LNCaP clone FGC (cell line): ENCODE measurements at regions not wholly inside any gene's neighbourhood (a gene's known extent, or its start where the extent isn't known, plus 50 kb on each side); places are given as distances from the start of the nearest gene placed in this dataset.
"Not testable (repeated sequence)": the region's sequence is repeated elsewhere in the genome, so short reads cannot be mapped to it uniquely, and the experiment has no call there.

ENCODE experiments used
- DNase-seq: peaks from one replicate; pipeline ENCODE4 v3.0.0-alpha.2; 2011; ENCODE audit warnings: low read depth
- H3K4me3 ChIP-seq: 2 replicates; pipeline ENCODE4 v1.5.1; 2011; ENCODE audit warnings: mild to moderate bottlenecking, low read depth, low read length, control low read depth
- TF ChIP-seq, protein P1 (sequence below): IDR thresholded peaks from 2 replicates; pipeline ENCODE4 v1.5.1; 2012; ENCODE audit warnings: mild to moderate bottlenecking; ENCODE audit not compliant: control insufficient read depth, insufficient read depth; ENCODE audit errors: extremely low read depth

GRCh38 chr2:106339609-106340008, 128.6 kb downstream of the RGPD3 start:
- no peak overlapping the region for H3K4me3 ChIP-seq
- TF ChIP-seq, protein P1, sequence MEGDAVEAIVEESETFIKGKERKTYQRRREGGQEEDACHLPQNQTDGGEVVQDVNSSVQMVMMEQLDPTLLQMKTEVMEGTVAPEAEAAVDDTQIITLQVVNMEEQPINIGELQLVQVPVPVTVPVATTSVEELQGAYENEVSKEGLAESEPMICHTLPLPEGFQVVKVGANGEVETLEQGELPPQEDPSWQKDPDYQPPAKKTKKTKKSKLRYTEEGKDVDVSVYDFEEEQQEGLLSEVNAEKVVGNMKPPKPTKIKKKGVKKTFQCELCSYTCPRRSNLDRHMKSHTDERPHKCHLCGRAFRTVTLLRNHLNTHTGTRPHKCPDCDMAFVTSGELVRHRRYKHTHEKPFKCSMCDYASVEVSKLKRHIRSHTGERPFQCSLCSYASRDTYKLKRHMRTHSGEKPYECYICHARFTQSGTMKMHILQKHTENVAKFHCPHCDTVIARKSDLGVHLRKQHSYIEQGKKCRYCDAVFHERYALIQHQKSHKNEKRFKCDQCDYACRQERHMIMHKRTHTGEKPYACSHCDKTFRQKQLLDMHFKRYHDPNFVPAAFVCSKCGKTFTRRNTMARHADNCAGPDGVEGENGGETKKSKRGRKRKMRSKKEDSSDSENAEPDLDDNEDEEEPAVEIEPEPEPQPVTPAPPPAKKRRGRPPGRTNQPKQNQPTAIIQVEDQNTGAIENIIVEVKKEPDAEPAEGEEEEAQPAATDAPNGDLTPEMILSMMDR, result no peak
- DNase-seq, result no peak

DNA sequence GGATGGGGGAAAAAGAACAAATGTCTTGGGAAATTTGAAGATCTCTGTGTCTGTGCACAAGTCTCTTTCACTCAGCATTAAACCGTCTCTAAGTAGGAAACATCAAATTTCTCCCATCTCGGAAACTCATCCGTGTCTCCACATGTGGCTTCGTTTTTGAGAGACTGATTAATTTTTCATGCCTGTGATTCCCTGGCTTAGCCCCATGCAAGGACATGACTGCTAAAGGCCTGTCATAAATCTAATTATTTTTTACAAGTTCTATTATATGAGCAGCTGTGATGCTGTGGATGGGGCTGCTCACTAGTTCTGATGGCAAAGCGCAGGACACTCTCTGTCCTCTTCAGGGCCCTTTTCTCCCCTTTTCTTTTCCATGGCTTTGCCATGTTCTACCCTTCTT, 129.1 kb downstream of the RGPD3 start:
- H3K4me3 ChIP-seq, result no peak overlapping the region
- no peak for DNase-seq
- TF ChIP-seq, protein P1, result no peak

GRCh38 chr2:106338043-106338442, 130.2 kb downstream of the RGPD3 start:
- no peak for DNase-seq
- TF ChIP-seq, protein P1, result no peak

DNA sequence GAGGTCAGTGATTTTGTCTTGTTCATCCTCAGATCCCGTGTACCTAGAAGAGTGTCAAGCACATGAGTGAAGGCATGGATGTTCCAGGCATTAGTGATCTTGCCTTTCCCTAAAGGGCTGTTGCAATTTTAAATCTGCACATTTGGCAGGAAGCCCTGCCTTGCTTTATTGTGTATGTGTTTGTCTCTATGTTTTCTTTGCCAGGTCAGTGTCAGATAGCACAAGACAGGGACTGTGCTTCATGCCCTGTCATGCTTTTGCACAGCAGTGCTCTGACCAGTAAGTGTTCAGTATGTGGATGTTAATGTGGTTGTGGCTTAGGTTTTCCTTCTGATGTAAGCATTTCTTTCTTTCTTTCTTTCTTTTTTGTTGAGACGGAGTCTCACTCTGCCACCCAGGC, 131.5 kb downstream of the RGPD3 start:
- no peak overlapping the region for H3K4me3 ChIP-seq
- DNase-seq, result peak; percentile 67
- TF ChIP-seq, protein P1, result no peak

More at GRCh38 chr2:106338043-106338442, 130.2 kb downstream of the RGPD3 start:
- H3K4me3 ChIP-seq, result no peak overlapping the region

- no peak for DNase-seq
- no peak overlapping the region for H3K4me3 ChIP-seq
- TF ChIP-seq, protein P1, result no peak
Observed at GRCh38 chr2:106336108-106336507, 132.1 kb downstream of the RGPD3 start.

DNA sequence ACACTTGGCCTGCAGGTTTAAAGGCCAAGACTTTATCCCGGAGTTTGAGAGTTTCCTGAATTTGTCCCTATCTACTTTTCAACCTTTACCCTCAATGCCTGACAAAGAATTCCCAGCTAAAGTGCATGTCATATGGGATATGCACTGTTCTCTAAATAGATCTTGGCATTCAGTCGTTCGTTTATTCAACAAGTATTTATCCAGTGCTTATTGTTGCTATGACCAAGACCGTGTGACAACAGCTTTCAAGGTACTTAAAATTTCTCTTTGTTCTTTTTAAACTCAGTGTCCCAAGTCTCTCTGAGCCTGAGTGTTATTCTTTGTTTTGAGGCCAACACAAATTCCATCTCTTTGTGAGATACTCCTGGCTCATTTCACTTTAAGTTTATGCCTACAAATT, 133.4 kb downstream of the RGPD3 start:
- TF ChIP-seq, protein P1, result no peak
- no peak for DNase-seq
- H3K4me3 ChIP-seq, result no peak overlapping the region

GRCh38 chr2:106333253-106333873, 134.8 kb downstream of the RGPD3 start:
- not testable (repeated sequence) for H3K4me3 ChIP-seq, DNase-seq
